HuH-7 (cell line): ENCODE measurements at regions not wholly inside any gene's neighbourhood (a gene's known extent, or its start where the extent isn't known, plus 50 kb on each side); places are given as distances from the start of the nearest gene placed in this dataset.

Experiments
- DNase-seq: peaks from one replicate; pipeline ENCODE4 v3.0.0; 2011; ENCODE audit warnings: low spot score

DNA sequence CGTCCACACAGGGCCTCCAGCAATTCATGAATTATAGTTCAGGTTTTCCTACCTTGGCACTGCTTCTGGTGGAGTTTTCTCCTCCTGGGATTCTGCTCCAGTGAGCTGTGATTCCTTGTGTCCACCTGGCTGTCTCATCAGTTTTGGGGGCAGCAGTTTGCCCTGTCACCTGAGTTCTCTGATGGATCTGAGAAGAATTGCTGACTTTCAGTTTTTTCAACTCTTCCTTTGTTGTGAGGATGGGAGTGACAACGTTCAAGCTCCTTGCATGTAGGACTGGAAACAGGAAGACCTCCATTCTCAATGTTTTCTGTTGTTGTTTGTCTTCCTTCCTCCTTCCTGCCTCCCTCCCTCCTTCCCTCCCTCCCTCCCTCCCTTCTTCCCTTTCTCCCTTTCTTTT lies 359.0 kb downstream of the TSN start:
- DNase-seq = no peak

DNA sequence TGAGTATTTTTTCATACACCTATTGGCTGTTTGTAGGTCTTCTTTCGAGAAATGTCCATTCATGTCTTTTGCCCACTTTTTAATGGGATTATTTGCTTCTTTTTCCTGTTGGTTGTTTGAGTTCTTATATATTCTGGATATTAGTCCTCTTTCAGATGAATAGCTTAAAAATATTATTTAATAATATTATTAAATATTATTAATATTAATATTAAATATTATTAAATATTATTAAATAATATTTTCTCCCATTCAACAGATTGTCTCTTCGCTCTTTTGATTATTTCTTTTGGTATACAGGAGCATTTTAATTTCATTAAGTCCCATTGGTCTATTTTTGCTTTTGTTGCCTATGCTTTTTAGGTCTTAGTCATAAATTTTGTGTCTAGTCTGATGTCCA lies 361.9 kb downstream of the TSN start:
- no peak for DNase-seq

DNA sequence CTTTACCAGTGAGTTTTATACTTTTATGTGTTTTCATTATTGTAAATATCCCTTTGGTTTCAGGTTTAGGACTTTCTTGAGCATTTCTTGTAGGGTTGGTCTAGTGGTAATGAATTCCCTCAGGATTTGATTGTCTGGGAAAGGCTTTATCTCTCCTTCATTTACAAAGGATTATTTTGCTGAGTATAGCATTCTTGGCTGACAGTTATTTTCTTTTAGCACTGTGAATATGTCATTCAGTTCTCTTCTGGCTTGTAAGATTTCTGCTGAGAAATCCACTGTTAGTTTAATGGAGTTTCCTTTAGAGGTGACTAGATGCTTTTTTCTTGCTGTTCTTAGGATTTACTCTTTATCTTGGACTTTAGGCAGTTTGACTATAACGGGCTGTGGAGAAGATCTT lies 373.9 kb downstream of the TSN start:
- DNase-seq = no peak

DNA sequence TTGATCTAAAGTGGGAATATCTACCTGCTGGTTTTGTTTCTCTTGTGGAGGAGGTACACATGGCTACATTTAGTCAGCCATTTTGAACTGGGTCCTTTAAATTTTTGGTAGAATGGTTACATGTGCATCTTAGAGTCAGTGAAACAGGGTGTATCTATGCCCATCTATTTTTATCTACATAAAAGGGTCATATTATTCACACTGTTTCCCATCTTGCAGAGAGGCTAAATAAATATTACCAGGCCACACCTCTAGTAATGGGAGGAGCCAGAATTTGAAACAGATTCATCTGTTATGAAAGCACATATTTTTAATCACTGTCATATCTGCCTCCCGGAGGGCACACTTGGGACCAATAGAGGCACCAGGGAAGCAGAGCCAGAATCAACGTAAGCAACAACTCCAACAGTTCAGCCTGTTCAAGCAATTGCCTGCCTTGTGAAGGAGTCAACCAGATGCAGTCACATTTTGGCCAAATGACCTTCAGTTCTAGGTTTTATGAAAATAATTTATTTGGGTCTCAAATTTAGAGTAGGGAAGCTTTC lies 376.8 kb downstream of the TSN start:
- no peak for DNase-seq

DNA sequence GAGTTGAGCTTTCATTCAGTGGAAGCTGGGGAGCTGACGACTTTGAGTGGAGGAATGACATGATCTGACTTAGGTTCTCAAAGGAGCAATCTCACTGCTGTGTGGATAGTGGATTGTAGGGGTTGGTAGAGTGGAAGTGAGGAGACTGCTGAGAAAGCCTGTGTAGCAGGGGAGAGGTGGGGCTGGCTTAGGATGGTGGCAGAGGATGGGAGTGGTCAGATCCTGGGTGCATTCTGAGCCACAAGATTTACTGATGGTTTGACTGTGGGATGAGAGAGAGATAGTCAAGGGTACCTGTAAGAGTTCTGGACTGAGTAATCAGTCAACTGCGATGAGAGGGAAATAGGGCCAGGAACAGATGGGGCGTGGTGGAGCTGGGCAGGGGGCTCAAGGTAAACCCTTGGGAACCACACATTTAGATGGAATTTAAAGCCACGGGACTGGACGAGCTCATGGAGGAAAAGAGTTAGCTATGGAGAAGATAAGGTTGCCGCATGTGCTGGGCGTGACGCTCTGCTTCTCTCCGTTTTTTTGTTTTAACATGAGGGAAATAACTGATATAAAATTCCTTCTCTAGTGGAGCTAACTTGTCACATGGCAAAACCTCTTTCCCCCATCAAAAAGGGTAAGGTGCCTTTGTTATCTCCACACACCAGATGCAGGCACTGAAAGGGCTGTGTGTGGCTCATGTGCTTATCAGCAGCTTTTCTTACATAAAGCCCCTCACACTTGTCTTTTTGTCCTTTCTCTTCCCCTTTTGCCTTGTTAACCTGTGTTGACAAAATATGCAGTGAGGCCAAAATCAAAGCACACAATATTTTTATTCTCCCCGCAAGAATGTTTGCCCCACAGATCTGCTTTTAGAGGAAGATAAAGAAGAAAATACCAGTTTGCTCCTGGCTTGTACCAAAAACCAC lies 379.8 kb downstream of the TSN start:
- DNase-seq = no peak

DNA sequence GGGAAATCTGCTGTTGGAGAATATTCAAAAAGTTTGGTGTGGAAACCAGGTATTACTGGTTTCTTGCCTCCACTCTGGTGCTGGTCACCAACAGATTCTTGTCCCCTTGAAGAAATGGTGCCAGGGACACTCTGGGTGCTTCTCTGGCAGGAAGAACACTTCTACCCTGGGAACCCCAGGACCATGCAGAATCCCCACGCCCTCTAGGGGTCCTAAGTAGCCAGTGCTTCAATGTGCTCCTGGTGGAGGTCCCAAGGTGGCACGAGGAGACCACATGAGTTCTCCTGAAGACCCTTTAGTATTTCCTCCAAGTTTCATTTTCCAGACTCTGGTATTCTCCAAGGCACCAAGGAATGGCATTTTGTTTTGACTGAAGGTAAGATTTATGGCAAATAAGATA lies 380.6 kb downstream of the TSN start:
- peak; percentile 40 for DNase-seq

DNA sequence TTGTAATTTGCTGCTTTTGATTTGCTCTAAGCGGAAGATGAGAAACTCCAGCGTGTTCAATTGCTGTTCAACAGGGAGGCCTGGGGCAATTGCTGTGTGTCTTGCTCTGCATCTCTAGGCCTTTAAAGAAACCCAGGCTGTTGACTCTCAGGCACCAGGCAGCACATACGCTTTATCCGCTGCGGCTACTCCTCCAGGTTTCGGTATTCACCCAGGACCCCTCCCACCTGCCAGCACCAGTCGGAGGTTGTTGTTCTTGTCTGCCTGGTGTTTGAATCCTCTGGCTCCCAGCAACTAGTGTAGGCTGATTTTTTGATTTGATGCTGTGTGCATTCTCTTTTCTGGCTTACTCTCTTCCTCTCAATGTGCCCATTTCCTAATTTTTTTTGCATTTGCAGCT lies 383.1 kb downstream of the TSN start:
- DNase-seq = no peak

DNA sequence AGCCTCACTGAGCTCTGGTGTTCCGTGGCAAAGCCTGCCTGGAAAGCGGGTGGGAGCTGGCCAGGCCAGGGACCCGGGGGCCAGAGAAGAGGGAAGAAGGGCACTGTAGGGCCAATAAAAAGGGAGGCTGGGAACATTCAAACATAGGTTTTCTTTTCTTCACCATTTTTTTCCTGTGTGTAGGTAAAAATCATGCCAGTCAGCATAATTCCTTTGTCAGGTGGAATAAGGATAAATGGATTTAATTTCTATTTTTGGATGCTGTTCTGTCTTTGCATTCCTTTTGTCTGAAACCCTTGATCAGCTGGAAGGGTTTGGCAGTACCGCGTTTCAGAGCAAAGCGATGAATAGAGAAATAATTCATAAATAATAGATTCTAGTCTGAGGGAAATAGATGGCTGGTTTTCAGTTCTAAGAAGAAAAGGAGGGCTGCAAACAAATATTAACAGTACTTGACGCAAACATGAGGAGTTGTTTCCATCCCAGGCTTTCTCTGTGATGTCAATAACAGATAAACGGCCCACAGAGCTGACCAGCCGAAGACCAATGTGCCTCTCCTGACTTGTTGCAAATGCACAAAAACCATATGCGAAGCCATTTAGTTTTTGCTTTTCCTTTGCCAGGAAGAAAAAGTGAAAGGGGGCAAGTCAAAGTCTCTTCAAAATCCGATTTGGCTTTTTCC lies 384.4 kb downstream of the TSN start:
- no peak for DNase-seq

DNA sequence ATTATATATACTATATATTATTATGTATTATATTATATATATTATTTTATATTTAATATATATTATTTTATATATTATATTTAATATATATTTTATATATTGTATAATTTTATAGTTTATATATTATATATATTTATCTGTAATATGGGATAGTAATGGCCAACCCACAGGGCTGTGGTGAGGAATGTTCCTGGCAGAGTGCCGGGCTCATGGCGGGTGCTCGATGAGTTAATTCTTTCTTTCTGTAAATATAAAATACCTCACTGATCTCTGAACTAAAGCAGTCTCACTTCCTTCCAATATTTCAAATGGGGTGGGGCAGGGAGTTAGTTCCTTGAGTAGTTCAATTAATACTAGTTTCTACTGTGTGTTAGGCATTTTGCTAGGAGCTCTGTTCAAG lies 389.4 kb downstream of the TSN start:
- DNase-seq = no peak

DNA sequence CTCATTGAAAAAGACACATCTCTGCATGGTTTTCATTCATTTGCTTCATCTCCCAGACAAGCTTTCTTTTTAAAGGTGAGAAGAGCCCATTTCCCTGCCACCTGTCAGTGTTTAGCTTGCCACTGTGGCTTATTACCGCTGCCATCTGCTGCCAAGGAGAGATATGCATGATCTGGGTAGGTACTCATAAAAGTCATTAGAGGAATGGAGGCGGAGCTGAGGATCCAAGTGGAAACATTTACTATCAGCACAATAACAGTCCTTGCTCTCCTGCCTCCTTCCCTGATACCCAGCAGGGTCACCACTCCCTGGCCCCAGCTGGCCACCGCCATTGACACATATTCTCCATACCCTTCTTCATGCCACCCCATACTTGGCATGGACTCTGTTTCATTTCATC lies 390.4 kb downstream of the TSN start:
- no peak for DNase-seq

DNA sequence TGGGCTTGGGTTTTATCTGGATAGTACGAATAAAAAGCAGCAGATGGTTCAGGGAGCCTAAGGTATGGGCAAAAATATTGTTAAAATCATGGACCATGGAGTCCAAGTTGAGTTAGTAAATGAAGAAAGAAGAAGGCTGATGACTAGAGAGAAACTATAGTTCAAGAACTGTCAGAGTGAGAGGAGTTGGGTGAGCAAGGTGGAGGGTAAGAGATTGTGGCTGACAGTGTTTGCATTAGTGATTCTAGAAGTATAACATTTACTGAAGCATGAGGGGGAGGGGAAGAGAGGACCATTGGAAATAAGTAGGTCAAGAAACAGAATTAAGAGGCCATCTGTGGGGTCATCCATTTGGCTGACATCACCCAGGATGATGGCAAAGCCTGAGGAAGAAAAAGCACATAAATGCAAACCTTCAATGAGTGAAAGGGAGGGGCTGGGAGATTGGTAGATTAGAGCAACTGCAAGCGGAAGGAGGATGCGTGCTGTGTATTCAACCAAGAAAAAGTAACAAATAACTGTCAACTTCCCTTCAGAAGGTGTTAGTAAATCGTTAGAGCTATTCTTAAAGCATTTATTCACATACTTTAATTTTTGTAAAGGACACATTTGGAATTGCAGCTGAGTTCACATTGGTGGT lies 392.8 kb downstream of the TSN start:
- DNase-seq = no peak

DNA sequence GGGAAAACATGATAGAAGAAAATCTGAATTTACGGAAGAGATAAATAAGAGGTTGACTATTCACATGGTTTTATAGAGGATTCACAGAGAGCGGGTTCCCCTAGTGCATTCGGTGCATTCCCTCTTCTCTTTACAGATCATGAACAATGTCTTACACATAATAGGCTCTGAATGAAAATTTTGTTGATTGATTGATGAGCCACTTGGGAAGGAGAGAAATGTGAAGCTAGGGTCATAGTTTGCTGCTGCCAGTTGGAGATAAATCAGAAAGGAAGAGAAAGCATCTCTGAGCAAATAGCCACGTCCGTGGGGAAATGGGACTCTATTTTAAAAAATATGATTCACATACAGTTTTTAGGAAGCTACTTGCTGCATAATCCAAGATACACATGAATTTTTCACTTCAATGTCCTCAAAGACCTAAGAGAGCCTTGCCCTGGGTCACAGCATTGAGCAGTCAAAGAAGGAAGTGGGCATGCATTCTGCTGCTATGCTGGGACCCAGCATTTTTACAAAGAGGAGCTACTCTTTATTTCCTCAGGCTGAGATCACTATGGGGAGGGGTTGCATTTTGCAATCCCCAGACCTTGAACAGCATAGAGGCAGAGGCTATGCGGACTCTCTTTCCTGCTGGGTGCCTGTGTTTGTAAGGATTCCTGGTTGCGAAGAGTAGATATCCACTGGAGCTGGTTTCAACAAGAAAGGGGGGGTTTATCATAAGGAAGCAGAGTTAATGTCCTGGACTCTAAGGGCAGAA lies 395.3 kb downstream of the TSN start:
- no peak for DNase-seq

DNA sequence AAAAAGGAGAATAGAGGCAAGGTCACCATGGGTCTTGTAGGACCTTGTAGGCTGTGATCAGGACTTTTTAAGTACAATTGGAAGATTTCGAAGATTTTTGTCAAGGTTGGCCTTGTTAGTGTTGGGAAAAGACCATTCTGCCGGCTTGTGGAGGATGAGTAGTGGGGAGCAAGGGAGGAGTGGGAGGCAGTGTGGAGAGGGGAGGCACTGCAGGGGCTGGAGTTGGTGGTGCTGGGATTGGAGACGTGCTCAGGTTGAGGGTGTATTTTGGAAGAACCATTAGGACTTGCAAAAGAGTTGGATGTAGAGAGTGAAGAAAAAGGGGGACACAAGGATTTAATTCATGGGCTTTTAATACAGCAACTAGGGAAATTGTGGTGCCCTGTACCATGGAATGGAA lies 397.1 kb downstream of the TSN start:
- no peak for DNase-seq

DNA sequence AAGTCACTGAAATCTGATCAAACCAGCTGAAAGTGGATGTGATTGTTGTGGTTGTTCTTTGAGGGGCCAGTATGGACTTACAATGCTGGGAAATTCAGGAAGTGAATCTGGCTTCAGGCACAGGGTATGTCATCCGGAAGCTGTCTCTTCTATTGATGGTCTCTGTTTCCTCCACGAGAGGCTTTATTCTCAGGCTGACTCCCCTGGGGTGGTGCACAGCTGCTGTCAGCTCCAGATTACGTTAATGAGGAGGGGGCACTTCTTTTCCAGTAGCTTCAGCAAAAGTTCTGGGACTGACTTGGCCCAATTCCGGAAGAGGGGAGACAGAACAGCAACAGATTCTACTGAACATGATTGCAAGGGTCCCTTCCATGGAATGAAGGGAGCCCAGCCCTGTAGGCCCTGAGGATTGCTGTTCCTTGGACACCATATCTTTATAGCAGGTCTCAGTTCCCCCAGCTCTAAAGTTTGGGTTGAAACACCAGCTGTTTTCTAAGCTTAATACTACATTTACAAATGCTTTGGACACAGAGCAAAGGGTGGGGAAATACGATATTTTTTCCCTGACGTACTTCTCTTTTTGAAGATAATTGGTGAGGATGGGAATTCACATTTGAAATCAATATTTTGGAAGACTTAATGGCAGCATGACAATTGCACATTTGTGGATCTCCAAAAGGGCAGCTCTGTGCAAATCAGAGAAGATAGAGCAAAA lies 400.9 kb downstream of the TSN start:
- DNase-seq = no peak

DNA sequence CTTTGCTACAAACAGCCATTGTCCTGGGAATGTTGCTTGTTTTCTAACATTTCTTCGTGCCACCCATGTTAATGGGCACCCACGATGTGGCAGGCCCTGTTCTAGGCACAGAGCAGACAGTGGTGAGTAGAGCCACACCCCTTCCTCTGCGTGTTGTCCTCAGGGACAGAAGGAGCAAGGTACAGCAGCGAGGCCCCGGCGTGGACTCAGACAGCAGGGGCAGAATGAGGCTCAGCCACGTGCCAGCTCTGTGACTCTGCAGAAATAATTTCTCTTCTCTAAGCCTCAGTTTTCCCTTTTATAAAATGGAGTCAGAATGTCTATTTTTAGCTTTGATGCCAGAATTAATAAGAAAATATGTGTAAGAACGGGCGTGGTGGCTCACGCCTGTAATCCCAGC lies 401.7 kb downstream of the TSN start:
- no peak for DNase-seq

DNA sequence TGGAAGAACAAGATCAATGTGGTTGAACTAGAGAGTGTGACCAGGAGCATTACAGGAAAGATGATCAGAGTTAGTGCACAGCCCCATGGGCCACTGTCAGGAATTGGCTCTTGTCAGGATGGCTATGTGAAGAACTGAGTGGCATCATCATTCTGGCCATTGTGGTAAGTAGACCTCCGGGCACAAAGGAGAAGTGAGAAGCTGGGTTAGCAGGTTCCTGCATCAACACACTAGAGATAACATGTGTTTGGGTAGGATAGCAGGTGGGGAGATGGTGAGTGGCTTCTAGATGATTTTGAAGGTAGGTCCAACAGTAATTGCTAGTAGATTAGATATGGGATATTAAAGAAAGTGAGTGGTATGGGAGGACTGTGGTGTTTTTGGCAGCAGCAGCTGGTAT lies 408.2 kb downstream of the TSN start:
- no peak for DNase-seq

DNA sequence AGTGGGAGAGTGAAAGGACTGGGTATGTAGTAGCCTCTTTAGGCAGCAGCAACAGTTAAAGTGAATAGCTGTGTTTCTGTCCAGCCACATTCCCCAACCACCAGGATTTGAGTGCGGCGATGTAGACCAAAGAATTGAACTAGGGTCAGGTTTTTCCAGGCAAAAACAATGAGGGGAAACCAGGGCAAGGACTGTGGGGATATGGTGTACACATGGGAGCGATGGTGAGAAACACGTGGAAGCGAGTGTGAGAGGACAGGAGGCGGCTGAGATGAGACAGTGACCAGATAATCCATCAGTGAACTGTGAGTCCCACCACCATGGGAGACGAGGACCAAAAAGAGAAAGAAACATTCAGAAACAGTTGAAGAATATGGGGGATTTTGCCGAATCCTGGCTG lies 409.5 kb downstream of the TSN start:
- DNase-seq = no peak

DNA sequence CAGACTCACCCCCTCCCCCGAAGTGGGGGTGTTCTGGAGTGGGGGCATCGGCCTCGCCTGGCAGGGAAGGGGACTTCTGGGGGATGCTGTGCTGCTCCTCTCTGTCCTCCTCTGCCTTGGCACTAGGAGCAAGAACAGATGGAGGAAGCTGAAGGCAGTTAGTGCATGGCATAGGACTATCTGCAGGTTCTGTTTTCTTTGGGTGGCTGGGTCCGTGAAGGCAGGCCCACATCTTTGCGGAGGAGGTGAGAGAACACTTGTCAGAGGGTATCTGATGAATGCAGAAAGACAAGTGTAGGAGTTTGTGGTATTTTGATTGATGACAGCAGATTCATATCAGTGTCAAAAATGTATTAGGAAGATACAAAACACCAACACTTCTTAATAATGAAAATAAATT lies 411.4 kb downstream of the TSN start:
- no peak for DNase-seq

DNA sequence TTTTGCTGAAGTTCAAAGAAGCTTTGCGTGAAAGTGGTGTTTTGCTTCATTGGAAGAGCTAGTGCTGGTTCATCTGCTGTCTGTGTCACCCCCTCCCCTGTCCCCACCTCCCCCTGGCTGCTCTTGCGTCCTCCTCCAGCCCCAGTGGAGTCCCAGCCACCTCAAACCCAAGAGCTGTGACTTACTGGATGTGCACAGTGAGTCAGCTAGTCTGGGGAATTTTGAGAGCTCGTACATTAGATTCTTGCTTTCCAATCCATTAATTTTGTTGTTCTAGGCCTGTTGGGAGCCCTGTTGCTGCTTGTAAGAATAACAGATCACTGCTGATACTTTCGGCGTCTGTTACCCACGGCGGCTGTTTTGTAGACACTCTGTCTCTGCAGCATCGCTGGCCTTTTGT lies 412.1 kb downstream of the TSN start:
- no peak for DNase-seq

DNA sequence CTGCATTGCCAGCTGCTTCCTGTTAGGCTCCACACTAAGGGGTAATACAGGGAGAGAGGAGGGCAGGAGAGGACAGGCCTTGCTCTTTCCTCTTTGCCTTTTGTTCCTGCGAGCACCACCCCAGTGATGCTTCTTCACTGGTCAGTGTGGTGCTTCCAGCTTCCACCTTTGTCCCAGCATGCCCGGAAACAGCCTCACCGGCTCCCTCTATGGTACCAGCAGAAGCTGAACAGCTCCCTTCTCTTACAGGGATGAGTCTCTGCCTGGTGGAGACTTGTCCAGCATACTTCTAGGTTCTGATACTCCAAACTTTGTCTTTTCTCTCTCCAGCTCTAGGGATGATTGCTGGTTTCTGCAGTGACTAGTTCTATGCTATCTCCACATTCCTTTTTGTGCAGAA lies 413.3 kb downstream of the TSN start:
- no peak for DNase-seq

DNA sequence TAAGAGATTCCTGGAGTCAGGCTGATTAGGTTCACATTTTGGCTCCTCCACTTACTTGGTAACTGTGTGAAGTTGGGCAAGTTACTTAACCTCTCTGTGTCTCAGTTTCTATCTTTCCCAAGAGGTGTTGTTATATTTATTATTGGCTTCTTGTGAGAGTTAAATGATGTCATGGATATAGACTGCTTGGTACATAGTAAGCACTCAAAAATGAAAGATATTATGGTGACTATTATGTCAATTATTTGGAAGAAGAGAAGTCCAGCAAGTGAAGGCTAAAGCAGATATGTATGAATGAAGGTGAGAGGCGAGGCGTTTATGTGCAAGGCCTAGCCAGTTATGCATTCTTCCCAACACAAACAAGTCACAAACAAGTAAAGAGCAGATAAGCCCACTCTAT lies 417.4 kb downstream of the TSN start:
- DNase-seq = no peak

DNA sequence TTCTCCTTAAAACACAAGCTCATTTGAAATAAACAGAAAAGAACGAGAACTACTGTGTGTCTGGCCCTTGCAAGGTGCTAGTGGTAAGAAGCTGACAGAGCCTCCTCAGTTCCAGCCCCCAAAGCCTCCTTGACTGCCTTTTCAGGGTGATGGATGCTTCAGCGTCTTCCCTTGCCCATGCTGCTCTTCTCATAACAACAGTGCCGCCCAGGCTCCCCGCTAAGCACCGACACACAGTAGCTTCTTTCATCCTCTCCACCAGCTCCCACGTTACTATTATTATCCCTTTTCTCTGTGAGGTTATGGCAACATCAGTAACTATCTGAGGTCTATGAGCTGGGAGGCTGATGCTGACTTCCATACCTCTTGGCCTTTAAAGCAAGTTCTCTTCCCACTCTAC lies 418.6 kb downstream of the TSN start:
- no peak for DNase-seq
